Neural cell (in vitro differentiated cells): ENCODE measurements at regions not wholly inside any gene's neighbourhood (a gene's known extent, or its start where the extent isn't known, plus 50 kb on each side); places are given as distances from the start of the nearest gene placed in this dataset.

ENCODE experiments used
- H2AFZ ChIP-seq: fragments of 200-600, 300-800 bp; sonication (generic), shearing (Covaris generic); 2 replicates; pipeline ENCODE4 v1.6.0; 2014; ENCODE audit warnings: low read depth, mild to moderate bottlenecking, antibody characterized with exemption, low read length, moderate library complexity
- H3F3A ChIP-seq: fragments of 200-600 bp; shearing (Covaris generic); 2 replicates; pipeline ENCODE4 v1.6.1; 2016; ENCODE audit warnings: mild to moderate bottlenecking, moderate library complexity, mixed read lengths, antibody characterized with exemption, low read length; ENCODE audit not compliant: insufficient read depth, poor library complexity, severe bottlenecking
- H3K27ac ChIP-seq: fragments of 200-600, 300-800 bp; sonication (generic), shearing (Covaris generic); 2 replicates; pipeline ENCODE4 v1.5.1; 2014; ENCODE audit warnings: mild to moderate bottlenecking, low read length, moderate library complexity
- H3K27me3 ChIP-seq: fragments of 300-800, 200-600 bp; sonication (generic), shearing (Covaris generic); 2 replicates; pipeline ENCODE4 v1.6.0; 2014; ENCODE audit warnings: mild to moderate bottlenecking, low read depth, low read length, moderate library complexity; ENCODE audit not compliant: insufficient read depth
- H3K36me3 ChIP-seq: fragments of 300-800, 200-600 bp; sonication (generic), shearing (Covaris generic); 2 replicates; pipeline ENCODE4 v1.5.1; 2014; ENCODE audit warnings: mild to moderate bottlenecking, antibody characterized with exemption, low read length, moderate library complexity; ENCODE audit not compliant: insufficient read depth
- H3K4me2 ChIP-seq: fragments of 300-800, 200-600 bp; sonication (generic), shearing (Covaris generic); 2 replicates; pipeline ENCODE4 v1.6.0; 2014; ENCODE audit warnings: mild to moderate bottlenecking, low read length
- H3K4me3 ChIP-seq: fragments of 300-800, 200-600 bp; sonication (generic), shearing (Covaris generic); 2 replicates; pipeline ENCODE4 v1.5.1; 2014; ENCODE audit warnings: mild to moderate bottlenecking, low read length, moderate library complexity
- H3K79me2 ChIP-seq: fragments of 200-600 bp; shearing (Covaris generic); replicated peaks from 2 replicates; pipeline ENCODE4 v1.6.0; 2014; ENCODE audit warnings: mild to moderate bottlenecking, low read length, moderate library complexity; ENCODE audit not compliant: insufficient read depth
- H3K9ac ChIP-seq: fragments of 300-800, 200-600 bp; sonication (generic), shearing (Covaris generic); 2 replicates; pipeline ENCODE4 v1.6.1; 2016; ENCODE audit warnings: mild to moderate bottlenecking, low read length, mixed read lengths
- H3K9me2 ChIP-seq: fragments of 200-600 bp; shearing (Covaris generic); 2 replicates; pipeline ENCODE4 v1.6.1; 2016; ENCODE audit warnings: mild to moderate bottlenecking, low read length, mixed read lengths; ENCODE audit not compliant: insufficient read depth
- H3K9me3 ChIP-seq: fragments of 200-600, 300-800 bp; sonication (generic), shearing (Covaris generic); 2 replicates; pipeline ENCODE4 v1.6.1; 2016; ENCODE audit warnings: mild to moderate bottlenecking, mixed run types, low read length, moderate library complexity, mixed read lengths
- H4K20me1 ChIP-seq: fragments of 200-600 bp; shearing (Covaris generic); 2 replicates; pipeline ENCODE4 v1.6.1; 2016; ENCODE audit warnings: mild to moderate bottlenecking, mixed run types; ENCODE audit not compliant: insufficient read depth
- EP300 ChIP-seq: fragments of 450-650 bp; conservative IDR thresholded peaks from 2 replicates; pipeline ENCODE4 v1.6.1; 2014; ENCODE audit warnings: antibody characterized with exemption, mild to moderate bottlenecking, moderate library complexity; ENCODE audit not compliant: poor library complexity, severe bottlenecking
- EZH2 ChIP-seq: fragments of 200-600, 300-800 bp; shearing (Covaris generic), sonication (generic); IDR thresholded peaks from 2 replicates; pipeline ENCODE4 v1.6.1; 2014; ENCODE audit warnings: antibody characterized with exemption, low read length, borderline replicate concordance, mild to moderate bottlenecking; ENCODE audit not compliant: insufficient read depth, poor library complexity, severe bottlenecking
- MXI1 ChIP-seq: fragments of 450-650 bp; conservative IDR thresholded peaks from 2 replicates; pipeline ENCODE4 v1.6.1; 2014; ENCODE audit warnings: antibody characterized with exemption, mild to moderate bottlenecking; ENCODE audit not compliant: poor library complexity, severe bottlenecking
- POLR2AphosphoS5 ChIP-seq: IDR thresholded peaks from 2 replicates; pipeline ENCODE4 v1.6.1; 2012
- RAD21 ChIP-seq: fragments of 450-650 bp; conservative IDR thresholded peaks from 2 replicates; pipeline ENCODE4 v1.6.1; 2014; ENCODE audit warnings: antibody characterized with exemption, mild to moderate bottlenecking, moderate library complexity
- SMC3 ChIP-seq: fragments of 450-650 bp; conservative IDR thresholded peaks from 2 replicates; pipeline ENCODE4 v1.6.1; 2014; ENCODE audit warnings: antibody characterized with exemption, mild to moderate bottlenecking, moderate library complexity; ENCODE audit not compliant: poor library complexity
- TAF1 ChIP-seq: IDR thresholded peaks from 2 replicates; pipeline ENCODE4 v1.6.1; 2012; ENCODE audit warnings: low read depth
- TF ChIP-seq, protein P1 (sequence below): fragments of 450-650 bp; IDR thresholded peaks from 2 replicates; pipeline ENCODE4 v1.5.1; 2014; ENCODE audit warnings: antibody characterized with exemption, mild to moderate bottlenecking, moderate library complexity; ENCODE audit not compliant: poor library complexity, severe bottlenecking
- TF ChIP-seq, protein P2 (sequence below): IDR thresholded peaks from 2 replicates; pipeline ENCODE4 v1.6.1; 2012; ENCODE audit warnings: borderline replicate concordance

DNA sequence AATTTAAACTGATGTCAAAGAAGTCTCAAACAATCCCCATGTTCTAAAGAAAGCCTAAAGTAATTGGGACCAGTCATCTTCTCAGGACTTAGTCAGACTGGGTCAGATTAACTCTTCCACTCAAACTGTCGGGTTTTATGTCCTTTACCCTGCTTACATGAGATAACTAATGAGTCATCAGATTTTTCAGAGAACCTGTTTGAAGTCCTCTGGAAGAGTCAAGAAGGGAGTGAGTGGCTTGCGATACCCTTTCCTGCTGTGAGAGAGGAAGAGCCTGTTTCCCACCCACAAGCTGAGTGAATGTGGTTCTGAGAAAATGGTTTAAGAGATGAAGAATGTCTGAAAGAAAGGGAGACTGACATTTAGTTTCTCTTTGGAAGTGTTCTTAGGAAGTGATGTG lies 1866.7 kb upstream of the C9orf72 start:
- Histone ChIP-seq H3K9ac (no peak overlapping the region), H3K9me3 (no peaks in the 10 kb centered on the region), H3K9me2 (no peaks in the 10 kb centered on the region), H2AFZ (no peak overlapping the region), H4K20me1 (no peaks in the 10 kb centered on the region), H3K27ac (no peak overlapping the region), H3F3A (no peaks in the 10 kb centered on the region), H3K27me3 (no peaks in the 10 kb centered on the region), H3K36me3 (no peaks in the 10 kb centered on the region), H3K4me2 (no peak overlapping the region), H3K79me2 (no peaks in the 10 kb centered on the region), H3K4me3 (no peak overlapping the region)
- TF ChIP-seq EZH2: no peak
- no peak for TF ChIP-seq MXI1
- TF ChIP-seq SMC3: no peak
- no peak for TF ChIP-seq TAF1
- TF ChIP-seq RAD21: no peak
- TF ChIP-seq, protein P1, sequence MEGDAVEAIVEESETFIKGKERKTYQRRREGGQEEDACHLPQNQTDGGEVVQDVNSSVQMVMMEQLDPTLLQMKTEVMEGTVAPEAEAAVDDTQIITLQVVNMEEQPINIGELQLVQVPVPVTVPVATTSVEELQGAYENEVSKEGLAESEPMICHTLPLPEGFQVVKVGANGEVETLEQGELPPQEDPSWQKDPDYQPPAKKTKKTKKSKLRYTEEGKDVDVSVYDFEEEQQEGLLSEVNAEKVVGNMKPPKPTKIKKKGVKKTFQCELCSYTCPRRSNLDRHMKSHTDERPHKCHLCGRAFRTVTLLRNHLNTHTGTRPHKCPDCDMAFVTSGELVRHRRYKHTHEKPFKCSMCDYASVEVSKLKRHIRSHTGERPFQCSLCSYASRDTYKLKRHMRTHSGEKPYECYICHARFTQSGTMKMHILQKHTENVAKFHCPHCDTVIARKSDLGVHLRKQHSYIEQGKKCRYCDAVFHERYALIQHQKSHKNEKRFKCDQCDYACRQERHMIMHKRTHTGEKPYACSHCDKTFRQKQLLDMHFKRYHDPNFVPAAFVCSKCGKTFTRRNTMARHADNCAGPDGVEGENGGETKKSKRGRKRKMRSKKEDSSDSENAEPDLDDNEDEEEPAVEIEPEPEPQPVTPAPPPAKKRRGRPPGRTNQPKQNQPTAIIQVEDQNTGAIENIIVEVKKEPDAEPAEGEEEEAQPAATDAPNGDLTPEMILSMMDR: no peak
- TF ChIP-seq POLR2AphosphoS5: no peak
- TF ChIP-seq EP300: no peak
- TF ChIP-seq, protein P2, sequence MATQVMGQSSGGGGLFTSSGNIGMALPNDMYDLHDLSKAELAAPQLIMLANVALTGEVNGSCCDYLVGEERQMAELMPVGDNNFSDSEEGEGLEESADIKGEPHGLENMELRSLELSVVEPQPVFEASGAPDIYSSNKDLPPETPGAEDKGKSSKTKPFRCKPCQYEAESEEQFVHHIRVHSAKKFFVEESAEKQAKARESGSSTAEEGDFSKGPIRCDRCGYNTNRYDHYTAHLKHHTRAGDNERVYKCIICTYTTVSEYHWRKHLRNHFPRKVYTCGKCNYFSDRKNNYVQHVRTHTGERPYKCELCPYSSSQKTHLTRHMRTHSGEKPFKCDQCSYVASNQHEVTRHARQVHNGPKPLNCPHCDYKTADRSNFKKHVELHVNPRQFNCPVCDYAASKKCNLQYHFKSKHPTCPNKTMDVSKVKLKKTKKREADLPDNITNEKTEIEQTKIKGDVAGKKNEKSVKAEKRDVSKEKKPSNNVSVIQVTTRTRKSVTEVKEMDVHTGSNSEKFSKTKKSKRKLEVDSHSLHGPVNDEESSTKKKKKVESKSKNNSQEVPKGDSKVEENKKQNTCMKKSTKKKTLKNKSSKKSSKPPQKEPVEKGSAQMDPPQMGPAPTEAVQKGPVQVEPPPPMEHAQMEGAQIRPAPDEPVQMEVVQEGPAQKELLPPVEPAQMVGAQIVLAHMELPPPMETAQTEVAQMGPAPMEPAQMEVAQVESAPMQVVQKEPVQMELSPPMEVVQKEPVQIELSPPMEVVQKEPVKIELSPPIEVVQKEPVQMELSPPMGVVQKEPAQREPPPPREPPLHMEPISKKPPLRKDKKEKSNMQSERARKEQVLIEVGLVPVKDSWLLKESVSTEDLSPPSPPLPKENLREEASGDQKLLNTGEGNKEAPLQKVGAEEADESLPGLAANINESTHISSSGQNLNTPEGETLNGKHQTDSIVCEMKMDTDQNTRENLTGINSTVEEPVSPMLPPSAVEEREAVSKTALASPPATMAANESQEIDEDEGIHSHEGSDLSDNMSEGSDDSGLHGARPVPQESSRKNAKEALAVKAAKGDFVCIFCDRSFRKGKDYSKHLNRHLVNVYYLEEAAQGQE: no peak

DNA sequence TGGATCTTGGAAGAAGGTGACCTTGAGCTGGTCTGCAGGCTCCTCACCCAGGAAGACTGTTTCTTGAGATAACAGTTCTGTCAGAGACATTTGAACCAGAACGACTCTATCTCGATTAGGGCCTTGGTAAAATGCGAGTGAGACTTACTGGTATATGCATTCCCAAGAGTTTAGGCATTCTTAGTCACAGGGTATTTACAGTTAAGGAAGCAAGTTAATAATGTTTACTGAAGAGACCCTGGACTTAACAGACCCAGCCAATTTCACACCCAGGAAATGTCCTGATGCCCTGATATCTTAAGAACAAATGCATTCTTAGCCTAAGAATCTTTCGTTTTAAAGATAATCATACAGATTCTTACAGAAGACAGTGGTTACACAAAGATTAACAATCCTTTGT lies 1867.2 kb upstream of the C9orf72 start:
- Histone ChIP-seq H4K20me1 (no peaks in the 10 kb centered on the region), H3K79me2 (no peaks in the 10 kb centered on the region), H3K4me3 (no peak overlapping the region), H3K27ac (no peak overlapping the region), H3K36me3 (no peaks in the 10 kb centered on the region), H3K9me3 (no peaks in the 10 kb centered on the region), H3K9ac (no peak overlapping the region), H3F3A (no peaks in the 10 kb centered on the region), H3K9me2 (no peaks in the 10 kb centered on the region), H3K27me3 (no peaks in the 10 kb centered on the region), H3K4me2 (no peak overlapping the region), H2AFZ (no peak overlapping the region)
- TF ChIP-seq POLR2AphosphoS5 (no peak), RAD21 (no peak), SMC3 (no peak), EZH2 (no peak), MXI1 (no peak), EP300 (no peak), TAF1 (no peak)
- TF ChIP-seq, protein P2: no peak
- TF ChIP-seq, protein P1: no peak
